ENCODE measurements at regions not wholly inside any gene's neighbourhood (a gene's known extent, or its start where the extent isn't known, plus 50 kb on each side); places are given as distances from the start of the nearest gene placed in this dataset.
"Not testable (repeated sequence)": the region's sequence is repeated elsewhere in the genome, so short reads cannot be mapped to it uniquely, and the experiment has no call there.

DNA sequence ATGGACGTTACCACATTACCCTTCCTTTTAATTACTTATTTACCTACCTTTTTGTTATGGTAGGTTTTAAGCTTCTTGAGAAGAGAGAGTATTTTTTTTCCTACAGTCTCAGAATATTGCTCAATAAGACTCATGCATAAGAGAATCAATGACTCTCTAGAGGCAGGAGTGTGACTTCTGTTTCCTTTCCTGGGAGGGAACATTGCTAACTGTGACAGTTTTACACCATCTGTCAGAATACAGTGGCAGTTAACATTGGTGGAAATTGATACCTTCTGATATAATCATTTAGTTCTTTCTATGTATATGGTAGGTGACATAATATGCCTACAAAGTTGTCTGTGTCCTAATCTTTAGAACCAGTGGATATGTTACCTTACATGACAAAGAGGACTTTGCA, 348.7 kb upstream of the POT1 start:
- Mint-ChIP-seq H3K36me3 (ENCODE audit: low read depth, unreplicated experiment) (no peaks in the 10 kb centered on the region), H3K4me3 (ENCODE audit: unreplicated experiment) (no peak overlapping the region), H3K9me3 (ENCODE audit: unreplicated experiment) (peaks cover 8% of the 10 kb centered on the region), H3K27me3 (ENCODE audit: low read depth, unreplicated experiment) (no peaks in the 10 kb centered on the region), H3K27ac (ENCODE audit: unreplicated experiment) (no peak overlapping the region), H3K4me1 (ENCODE audit: low read depth, unreplicated experiment) (no peaks in the 10 kb centered on the region)
- Histone ChIP-seq H3K4me3 (ENCODE audit: insufficient read depth, low read depth, low read length) (no peak overlapping the region), H3K79me2 (ENCODE audit: insufficient read depth, low read length) (no peaks in the 10 kb centered on the region), H3K4me1 (ENCODE audit: insufficient read depth, low read length) (no peaks in the 10 kb centered on the region), H3K9me3 (ENCODE audit: insufficient read depth, low read depth, low read length) (no peaks in the 10 kb centered on the region), H3K27ac (ENCODE audit: low read depth, low read length) (no peak overlapping the region), H4K20me1 (ENCODE audit: insufficient read depth, low read length) (no peaks in the 10 kb centered on the region), H3K4me2 (ENCODE audit: low read length) (no peak overlapping the region), H2AFZ (ENCODE audit: low read depth, low read length) (no peak overlapping the region), H3K36me3 (ENCODE audit: insufficient read depth, low read length) (no peaks in the 10 kb centered on the region), H3K9ac (ENCODE audit: low read length) (no peak overlapping the region), H3K27me3 (ENCODE audit: insufficient read depth, low read length) (no peaks in the 10 kb centered on the region)
- FAIRE-seq (no peak), DNase-seq (ENCODE audit: low read depth) (no peak)
- no peak for TF ChIP-seq EZH2 (IDR thresholded peaks at IDR 0.05; ENCODE audit: insufficient read depth, low read length)
- TF ChIP-seq, protein P1, sequence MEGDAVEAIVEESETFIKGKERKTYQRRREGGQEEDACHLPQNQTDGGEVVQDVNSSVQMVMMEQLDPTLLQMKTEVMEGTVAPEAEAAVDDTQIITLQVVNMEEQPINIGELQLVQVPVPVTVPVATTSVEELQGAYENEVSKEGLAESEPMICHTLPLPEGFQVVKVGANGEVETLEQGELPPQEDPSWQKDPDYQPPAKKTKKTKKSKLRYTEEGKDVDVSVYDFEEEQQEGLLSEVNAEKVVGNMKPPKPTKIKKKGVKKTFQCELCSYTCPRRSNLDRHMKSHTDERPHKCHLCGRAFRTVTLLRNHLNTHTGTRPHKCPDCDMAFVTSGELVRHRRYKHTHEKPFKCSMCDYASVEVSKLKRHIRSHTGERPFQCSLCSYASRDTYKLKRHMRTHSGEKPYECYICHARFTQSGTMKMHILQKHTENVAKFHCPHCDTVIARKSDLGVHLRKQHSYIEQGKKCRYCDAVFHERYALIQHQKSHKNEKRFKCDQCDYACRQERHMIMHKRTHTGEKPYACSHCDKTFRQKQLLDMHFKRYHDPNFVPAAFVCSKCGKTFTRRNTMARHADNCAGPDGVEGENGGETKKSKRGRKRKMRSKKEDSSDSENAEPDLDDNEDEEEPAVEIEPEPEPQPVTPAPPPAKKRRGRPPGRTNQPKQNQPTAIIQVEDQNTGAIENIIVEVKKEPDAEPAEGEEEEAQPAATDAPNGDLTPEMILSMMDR (IDR thresholded peaks at IDR 0.05; ENCODE audit: insufficient read depth, low read depth, low read length): no peak

DNA sequence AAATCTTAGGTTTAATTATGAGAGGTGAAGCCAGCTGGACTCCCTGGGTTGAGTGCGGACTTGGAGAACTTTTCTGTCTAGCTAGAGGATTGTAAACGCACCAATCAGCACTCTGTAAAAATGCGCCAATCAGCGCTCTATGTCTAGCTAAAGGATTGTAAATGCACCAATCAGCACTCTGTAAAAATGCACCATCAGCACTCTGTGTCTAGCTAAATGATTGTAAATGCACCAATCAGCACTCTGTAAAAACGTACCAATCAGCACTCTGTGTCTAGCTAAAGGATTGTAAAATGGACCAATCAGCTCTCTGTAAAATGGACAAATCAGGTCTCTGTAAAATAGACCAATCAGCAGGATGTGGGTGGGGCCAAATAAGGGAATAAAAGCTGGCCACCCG, 345.1 kb upstream of the POT1 start:
- not testable (repeated sequence) for FAIRE-seq; H3K36me3 Mint-ChIP-seq (ENCODE audit: low read depth, unreplicated experiment); H3K27me3 Mint-ChIP-seq (ENCODE audit: low read depth, unreplicated experiment)

DNA sequence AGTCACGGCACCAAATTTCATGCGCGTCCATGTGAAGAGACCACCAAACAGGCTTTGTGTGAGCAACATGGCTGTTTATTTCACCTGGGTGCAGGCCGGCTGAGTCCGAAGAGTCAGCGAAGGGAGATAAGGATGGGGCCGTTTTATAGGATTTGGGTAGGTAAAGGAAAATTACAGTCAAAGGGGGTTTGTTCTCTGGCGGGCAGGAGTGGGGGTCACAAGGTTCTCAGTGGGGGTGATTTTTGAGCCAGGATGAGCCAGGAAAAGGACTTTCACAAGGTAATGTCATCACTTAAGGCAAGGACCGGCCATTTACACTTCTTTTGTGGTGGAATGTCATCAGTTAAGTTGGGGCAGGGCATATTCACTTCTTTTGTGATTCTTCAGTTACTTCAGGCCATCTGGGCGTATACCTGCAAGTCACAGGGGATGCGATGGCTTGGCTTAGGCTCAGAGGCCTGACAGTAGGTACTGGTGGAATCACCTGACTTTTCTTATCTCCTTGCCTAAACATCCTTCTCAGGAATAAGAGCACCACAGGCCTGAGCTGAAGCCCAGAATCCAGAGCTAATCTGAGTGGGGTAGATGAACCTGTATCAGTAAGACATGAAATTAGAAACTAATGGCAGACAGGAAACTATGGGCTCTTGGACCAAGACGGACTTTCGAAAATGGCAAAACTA, 334.7 kb upstream of the POT1 start:
- DNase-seq (ENCODE audit: low read depth); H3K9ac ChIP-seq (ENCODE audit: low read length); H3K27me3 ChIP-seq (ENCODE audit: insufficient read depth, low read length); H3K4me3 Mint-ChIP-seq (ENCODE audit: unreplicated experiment); H3K9me3 ChIP-seq (ENCODE audit: insufficient read depth, low read depth, low read length); H3K36me3 ChIP-seq (ENCODE audit: insufficient read depth, low read length); H3K4me2 ChIP-seq (ENCODE audit: low read length); H2AFZ ChIP-seq (ENCODE audit: low read depth, low read length); H3K27ac Mint-ChIP-seq (ENCODE audit: unreplicated experiment); H3K27ac ChIP-seq (ENCODE audit: low read depth, low read length); H3K4me1 ChIP-seq (ENCODE audit: insufficient read depth, low read length); FAIRE-seq; H4K20me1 ChIP-seq (ENCODE audit: insufficient read depth, low read length); H3K4me1 Mint-ChIP-seq (ENCODE audit: low read depth, unreplicated experiment); H3K9me3 Mint-ChIP-seq (ENCODE audit: unreplicated experiment); H3K36me3 Mint-ChIP-seq (ENCODE audit: low read depth, unreplicated experiment); H3K27me3 Mint-ChIP-seq (ENCODE audit: low read depth, unreplicated experiment); H3K79me2 ChIP-seq (ENCODE audit: insufficient read depth, low read length); H3K4me3 ChIP-seq (ENCODE audit: insufficient read depth, low read depth, low read length): not testable (repeated sequence)

More for the DNA sequence above, 345.1 kb upstream of the POT1 start:
- H3K9ac ChIP-seq (ENCODE audit: low read length); H2AFZ ChIP-seq (ENCODE audit: low read depth, low read length); H3K79me2 ChIP-seq (ENCODE audit: insufficient read depth, low read length); H3K27me3 ChIP-seq (ENCODE audit: insufficient read depth, low read length); H3K4me3 ChIP-seq (ENCODE audit: insufficient read depth, low read depth, low read length); H3K27ac Mint-ChIP-seq (ENCODE audit: unreplicated experiment); H3K36me3 ChIP-seq (ENCODE audit: insufficient read depth, low read length); H3K4me1 Mint-ChIP-seq (ENCODE audit: low read depth, unreplicated experiment); H4K20me1 ChIP-seq (ENCODE audit: insufficient read depth, low read length); H3K27ac ChIP-seq (ENCODE audit: low read depth, low read length); H3K4me1 ChIP-seq (ENCODE audit: insufficient read depth, low read length); H3K4me2 ChIP-seq (ENCODE audit: low read length); H3K9me3 ChIP-seq (ENCODE audit: insufficient read depth, low read depth, low read length); DNase-seq (ENCODE audit: low read depth); H3K9me3 Mint-ChIP-seq (ENCODE audit: unreplicated experiment); H3K4me3 Mint-ChIP-seq (ENCODE audit: unreplicated experiment): not testable (repeated sequence)

DNA sequence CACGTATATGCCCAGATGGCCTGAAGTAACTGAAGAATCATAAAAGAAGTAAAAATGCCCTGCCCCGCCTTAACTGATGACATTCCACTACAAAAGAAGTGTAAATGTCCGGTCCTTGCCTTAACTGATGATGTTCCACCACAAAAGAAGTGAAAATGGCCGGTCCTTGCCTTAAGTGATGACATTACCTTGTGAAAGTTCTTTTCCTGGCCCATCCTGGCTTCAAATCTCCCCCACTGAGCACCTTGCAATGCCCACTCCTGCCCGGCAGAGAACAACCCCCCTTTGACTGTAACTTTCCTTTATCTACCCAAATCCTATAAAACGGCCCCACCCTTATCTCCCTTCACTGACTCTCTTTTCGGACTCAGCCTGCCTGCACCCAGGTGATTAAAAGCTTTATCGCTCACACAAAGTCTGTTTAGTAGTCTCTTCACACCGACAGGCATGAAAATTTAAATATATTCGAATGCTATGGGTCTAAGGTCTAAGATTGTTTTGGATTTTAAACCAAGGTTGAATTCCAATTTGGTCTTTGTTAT, 329.3 kb upstream of the POT1 start:
- not testable (repeated sequence) for H3K36me3 Mint-ChIP-seq (ENCODE audit: low read depth, unreplicated experiment); H3K4me1 ChIP-seq (ENCODE audit: insufficient read depth, low read length); H3K4me3 Mint-ChIP-seq (ENCODE audit: unreplicated experiment); H3K27me3 Mint-ChIP-seq (ENCODE audit: low read depth, unreplicated experiment); H3K27me3 ChIP-seq (ENCODE audit: insufficient read depth, low read length); H3K4me2 ChIP-seq (ENCODE audit: low read length); H3K9ac ChIP-seq (ENCODE audit: low read length); H3K9me3 ChIP-seq (ENCODE audit: insufficient read depth, low read depth, low read length); H3K9me3 Mint-ChIP-seq (ENCODE audit: unreplicated experiment); H3K4me1 Mint-ChIP-seq (ENCODE audit: low read depth, unreplicated experiment); H3K27ac ChIP-seq (ENCODE audit: low read depth, low read length); DNase-seq (ENCODE audit: low read depth); H3K36me3 ChIP-seq (ENCODE audit: insufficient read depth, low read length); H3K79me2 ChIP-seq (ENCODE audit: insufficient read depth, low read length); H3K27ac Mint-ChIP-seq (ENCODE audit: unreplicated experiment); FAIRE-seq; H2AFZ ChIP-seq (ENCODE audit: low read depth, low read length); H4K20me1 ChIP-seq (ENCODE audit: insufficient read depth, low read length); H3K4me3 ChIP-seq (ENCODE audit: insufficient read depth, low read depth, low read length)

Measured in astrocyte (in vitro differentiated cells and primary cell).